Calu3 (cell line): ENCODE measurements at regions not wholly inside any gene's neighbourhood (a gene's known extent, or its start where the extent isn't known, plus 50 kb on each side); places are given as distances from the start of the nearest gene placed in this dataset.

Experiments used
- BruUV-seq: library from RNA; stranded (reverse); fragments of 400-500 nt; replicated peaks from 2 replicates; lab custom pipeline; 2021; lab: Mats Ljungman, UMichigan
- CTCF ChIA-PET: fragments of 300-600 bp; sonication (Branson Sonifier 250); formaldehyde crosslinking; loops from one replicate; lab custom pipeline; 2022; ENCODE audit warnings: antibody characterized with exemption; lab: Charles Lee
- DNase-seq: peaks from one replicate; pipeline ENCODE4 v3.0.0; 2022
- H3K27ac Mint-ChIP-seq: one replicate; pipeline ENCODE4 v1.8.0; 2022; ENCODE audit warnings: mixed read lengths; ENCODE audit not compliant: unreplicated experiment
- H3K27me3 Mint-ChIP-seq: one replicate; pipeline ENCODE4 v1.8.0; 2022; ENCODE audit warnings: mixed read lengths; ENCODE audit not compliant: unreplicated experiment
- H3K36me3 Mint-ChIP-seq: one replicate; pipeline ENCODE4 v1.8.0; 2022; ENCODE audit warnings: mild to moderate bottlenecking, moderate library complexity, mixed read lengths; ENCODE audit not compliant: insufficient read depth, unreplicated experiment
- H3K4me1 Mint-ChIP-seq: one replicate; pipeline ENCODE4 v1.8.0; 2022; ENCODE audit warnings: mild to moderate bottlenecking, low read depth, mixed read lengths; ENCODE audit not compliant: unreplicated experiment
- H3K4me3 Mint-ChIP-seq: one replicate; pipeline ENCODE4 v1.8.0; 2022; ENCODE audit warnings: mild to moderate bottlenecking, low read depth, moderate library complexity, mixed read lengths; ENCODE audit not compliant: unreplicated experiment
- H3K9me3 Mint-ChIP-seq: one replicate; pipeline ENCODE4 v1.8.0; 2022; ENCODE audit warnings: low read depth, mixed read lengths; ENCODE audit not compliant: unreplicated experiment
- CTCF ChIP-seq: fragments of 200-600 bp; IDR thresholded peaks from one replicate; pipeline ENCODE4 v1.8.0; 2022; ENCODE audit warnings: antibody characterized with exemption; ENCODE audit not compliant: unreplicated experiment
- intact Hi-C: fragments of 100-400 bp; cut with micrococcal nuclease; formaldehyde crosslinking; loops from one replicate; pipeline ENCODE4 v1.10.0; 2022; ENCODE audit not compliant: unreplicated experiment

DNA sequence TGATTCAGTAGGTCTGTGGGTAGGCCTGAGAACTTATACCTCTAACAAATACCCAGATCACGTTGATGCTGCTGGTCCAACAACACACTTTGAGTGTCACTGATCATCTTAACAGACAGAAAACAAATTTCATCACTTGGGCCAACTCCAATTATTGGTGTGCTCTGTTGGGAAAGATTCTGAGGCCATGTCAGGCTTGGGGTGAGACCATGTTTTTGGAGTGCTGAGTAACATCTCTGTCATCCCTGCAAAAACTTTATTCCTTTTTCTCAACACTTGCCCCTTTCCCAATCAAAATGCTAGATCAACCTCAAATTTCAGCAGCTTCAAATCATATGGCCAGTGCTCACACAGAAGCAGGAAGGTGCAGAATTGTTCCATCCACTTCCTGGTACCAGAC lies 108.8 kb upstream of the TENT5A start:
- CTCF ChIA-PET: no interaction called here
- Mint-ChIP-seq H3K36me3 (no peaks in the 10 kb centered on the region), H3K27ac (no peak overlapping the region)

GRCh38 chr6:81859884-81860283 lies 107.4 kb upstream of the TENT5A start:
- H3K4me3 Mint-ChIP-seq: no peak overlapping the region
- intact Hi-C loops: no loop called here
- peaks cover 2% of the 10 kb centered on the region for H3K9me3 Mint-ChIP-seq
- CTCF ChIA-PET: no interaction called here
- DNase-seq: no peak
- H3K27me3 Mint-ChIP-seq: no peaks in the 10 kb centered on the region
- no peak for TF ChIP-seq CTCF
- no peaks in the 10 kb centered on the region for H3K4me1 Mint-ChIP-seq
- H3K36me3 Mint-ChIP-seq: no peaks in the 10 kb centered on the region
- BruUV-seq: no TSS peak
- no peak overlapping the region for H3K27ac Mint-ChIP-seq

More for the DNA sequence above, 108.8 kb upstream of the TENT5A start:
- intact Hi-C loops: no loop called here
- Mint-ChIP-seq H3K27me3 (no peaks in the 10 kb centered on the region), H3K4me3 (no peak overlapping the region), H3K4me1 (peaks cover 12% of the 10 kb centered on the region), H3K9me3 (peaks cover 2% of the 10 kb centered on the region)
- DNase-seq: no peak
- BruUV-seq: no TSS peak
- TF ChIP-seq CTCF: no peak

- Mint-ChIP-seq H3K9me3 (peaks cover 2% of the 10 kb centered on the region), H3K27me3 (no peaks in the 10 kb centered on the region), H3K36me3 (no peaks in the 10 kb centered on the region), H3K4me1 (no peaks in the 10 kb centered on the region), H3K4me3 (no peak overlapping the region), H3K27ac (no peak overlapping the region)
- intact Hi-C loops: no loop called here
- no peak for DNase-seq
- CTCF ChIA-PET: no interaction called here
- BruUV-seq: no TSS peak
- TF ChIP-seq CTCF: no peak
Measured at GRCh38 chr6:81857812-81858211, 105.3 kb upstream of the TENT5A start.

GRCh38 chr6:81856872-81857271 lies 104.4 kb upstream of the TENT5A start:
- no TSS peak for BruUV-seq
- H3K27ac Mint-ChIP-seq: no peak overlapping the region
- DNase-seq: no peak
- no peaks in the 10 kb centered on the region for H3K36me3 Mint-ChIP-seq
- no peaks in the 10 kb centered on the region for H3K27me3 Mint-ChIP-seq
- TF ChIP-seq CTCF: no peak
- CTCF ChIA-PET: no interaction called here
- H3K9me3 Mint-ChIP-seq: peaks cover 2% of the 10 kb centered on the region
- no peaks in the 10 kb centered on the region for H3K4me1 Mint-ChIP-seq
- H3K4me3 Mint-ChIP-seq: no peak overlapping the region
- intact Hi-C loops: no loop called here

DNA sequence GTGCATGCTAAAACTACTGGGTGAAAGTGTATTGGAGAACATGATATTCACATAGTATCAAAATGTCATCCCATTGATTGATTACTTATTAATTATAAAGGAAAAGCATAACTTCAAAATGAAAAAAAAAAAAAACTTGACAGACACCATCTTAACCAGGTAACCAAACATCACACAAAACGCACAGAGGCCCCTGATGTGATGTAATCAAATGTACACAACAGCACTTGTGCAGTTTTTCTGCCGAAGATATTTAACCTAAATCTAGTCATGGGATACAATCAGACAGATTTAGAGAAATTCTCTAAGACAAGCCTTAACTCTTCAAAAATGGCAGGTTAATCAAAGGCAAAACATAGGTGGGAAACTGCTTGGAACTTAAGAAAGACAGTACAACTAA lies 102.0 kb upstream of the TENT5A start:
- CTCF ChIA-PET: no interaction called here
- DNase-seq: no peak

More for the DNA sequence above, 102.0 kb upstream of the TENT5A start:
- no peaks in the 10 kb centered on the region for H3K36me3 Mint-ChIP-seq
- no TSS peak for BruUV-seq
- H3K4me3 Mint-ChIP-seq: no peak overlapping the region
- no peak for TF ChIP-seq CTCF
- no peaks in the 10 kb centered on the region for H3K27me3 Mint-ChIP-seq
- no peak overlapping the region for H3K27ac Mint-ChIP-seq
- intact Hi-C loops: no loop called here
- H3K4me1 Mint-ChIP-seq: no peaks in the 10 kb centered on the region
- H3K9me3 Mint-ChIP-seq: peaks cover 2% of the 10 kb centered on the region
